SU-DHL-6 (cell line): ENCODE measurements at regions not wholly inside any gene's neighbourhood (a gene's known extent, or its start where the extent isn't known, plus 50 kb on each side); places are given as distances from the start of the nearest gene placed in this dataset.

Experiments
- H2AFZ ChIP-seq: fragments of 200-600 bp; sonication (generic); 2 replicates; pipeline ENCODE4 v1.6.1; 2014; ENCODE audit warnings: low read depth, mild to moderate bottlenecking, moderate library complexity, mixed read lengths, antibody characterized with exemption, low read length; ENCODE audit not compliant: severe bottlenecking
- H3F3A ChIP-seq: fragments of 200-600 bp; shearing (Covaris generic); 2 replicates; pipeline ENCODE4 v1.6.0; 2016; ENCODE audit warnings: antibody characterized with exemption, mild to moderate bottlenecking; ENCODE audit not compliant: insufficient read depth
- H3K27ac ChIP-seq: fragments of 200-600 bp; sonication (generic); 2 replicates; pipeline ENCODE4 v1.5.1; 2016; ENCODE audit warnings: low read depth, mild to moderate bottlenecking, low read length, moderate library complexity, mixed read lengths
- H3K27me3 ChIP-seq: fragments of 200-600 bp; sonication (generic), shearing (Covaris generic); 2 replicates; pipeline ENCODE4 v1.6.0; 2014; ENCODE audit warnings: mild to moderate bottlenecking, low read length
- H3K36me3 ChIP-seq: fragments of 200-600 bp; sonication (generic); 2 replicates; pipeline ENCODE4 v1.6.1; 2014; ENCODE audit warnings: mild to moderate bottlenecking, low read length, mixed read lengths
- H3K4me2 ChIP-seq: fragments of 300-600, 200-600 bp; shearing (Covaris generic), sonication (generic); 2 replicates; pipeline ENCODE4 v1.6.0; 2014; ENCODE audit warnings: low read length, low read depth, mild to moderate bottlenecking; ENCODE audit not compliant: poor library complexity, severe bottlenecking
- H3K4me3 ChIP-seq: fragments of 200-600 bp; sonication (generic); 2 replicates; pipeline ENCODE4 v1.5.1; 2014; ENCODE audit warnings: antibody characterized with exemption, low read length, mild to moderate bottlenecking, mixed read lengths; ENCODE audit not compliant: insufficient read depth, poor library complexity, severe bottlenecking
- H3K79me2 ChIP-seq: fragments of 200-600 bp; sonication (generic); 2 replicates; pipeline ENCODE4 v1.6.1; 2014; ENCODE audit warnings: mild to moderate bottlenecking, low read length, moderate library complexity; ENCODE audit not compliant: insufficient read depth
- H3K9ac ChIP-seq: fragments of 200-600 bp; sonication (generic); 2 replicates; pipeline ENCODE4 v1.7.0; 2014; ENCODE audit warnings: mild to moderate bottlenecking, low read length
- H3K9me2 ChIP-seq: fragments of 200-600 bp; sonication (generic); replicated peaks from 2 replicates; pipeline ENCODE4 v1.6.1; 2014; ENCODE audit warnings: low read length; ENCODE audit not compliant: insufficient read depth
- H3K9me3 ChIP-seq: fragments of 200-600 bp; sonication (generic); 2 replicates; pipeline ENCODE4 v1.6.1; 2014; ENCODE audit warnings: low read length, mixed read lengths; ENCODE audit not compliant: insufficient read depth
- H4K20me1 ChIP-seq: fragments of 200-600 bp; sonication (generic); 2 replicates; pipeline ENCODE4 v1.6.1; 2014; ENCODE audit warnings: low read depth, mild to moderate bottlenecking, antibody characterized with exemption, low read length, moderate library complexity, mixed read lengths
- EZH2phosphoT487 ChIP-seq: fragments of 200-600 bp; sonication (generic), shearing (Covaris generic); conservative IDR thresholded peaks from 2 replicates; pipeline ENCODE4 v1.6.1; 2018; ENCODE audit warnings: mild to moderate bottlenecking, antibody characterized with exemption, low read length, moderate library complexity, mixed read lengths
- TF ChIP-seq, protein P1 (sequence below): fragments of 200-600 bp; sonication (generic); IDR thresholded peaks from one replicate; pipeline ENCODE4 v1.5.1; 2017; ENCODE audit warnings: antibody characterized with exemption, mild to moderate bottlenecking, low read length, moderate library complexity; ENCODE audit not compliant: insufficient read depth, poor library complexity, severe bottlenecking

DNA sequence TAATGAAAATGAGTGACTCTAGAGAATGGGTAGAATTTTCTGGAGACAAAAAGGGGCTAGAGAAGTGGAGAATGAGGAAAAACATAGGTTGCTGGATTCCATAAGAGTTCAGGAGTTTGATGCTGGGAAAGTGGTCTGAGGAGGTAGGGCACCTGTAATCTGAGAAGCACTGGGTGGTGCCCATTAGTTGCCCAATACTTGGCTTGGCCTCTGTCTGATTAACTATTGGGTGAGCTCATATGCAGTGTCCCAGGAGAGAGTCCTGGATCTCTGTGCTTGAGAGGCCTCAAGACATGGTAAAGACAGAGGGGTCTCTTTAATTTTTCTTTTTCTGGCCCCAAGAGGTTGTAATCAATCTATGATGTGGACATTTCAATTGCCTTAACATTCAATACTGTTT is 390.1 kb downstream of the TDRD3 start:
- Histone ChIP-seq H3K79me2 (no peaks in the 10 kb centered on the region), H3K27ac (no peak overlapping the region), H3K9ac (no peak overlapping the region), H3F3A (no peaks in the 10 kb centered on the region), H2AFZ (no peak overlapping the region), H3K4me2 (no peak overlapping the region), H3K9me2 (no peaks in the 10 kb centered on the region), H4K20me1 (no peaks in the 10 kb centered on the region), H3K4me3 (no peak overlapping the region), H3K27me3 (no peaks in the 10 kb centered on the region), H3K36me3 (no peaks in the 10 kb centered on the region), H3K9me3 (no peaks in the 10 kb centered on the region)
- TF ChIP-seq, protein P1, sequence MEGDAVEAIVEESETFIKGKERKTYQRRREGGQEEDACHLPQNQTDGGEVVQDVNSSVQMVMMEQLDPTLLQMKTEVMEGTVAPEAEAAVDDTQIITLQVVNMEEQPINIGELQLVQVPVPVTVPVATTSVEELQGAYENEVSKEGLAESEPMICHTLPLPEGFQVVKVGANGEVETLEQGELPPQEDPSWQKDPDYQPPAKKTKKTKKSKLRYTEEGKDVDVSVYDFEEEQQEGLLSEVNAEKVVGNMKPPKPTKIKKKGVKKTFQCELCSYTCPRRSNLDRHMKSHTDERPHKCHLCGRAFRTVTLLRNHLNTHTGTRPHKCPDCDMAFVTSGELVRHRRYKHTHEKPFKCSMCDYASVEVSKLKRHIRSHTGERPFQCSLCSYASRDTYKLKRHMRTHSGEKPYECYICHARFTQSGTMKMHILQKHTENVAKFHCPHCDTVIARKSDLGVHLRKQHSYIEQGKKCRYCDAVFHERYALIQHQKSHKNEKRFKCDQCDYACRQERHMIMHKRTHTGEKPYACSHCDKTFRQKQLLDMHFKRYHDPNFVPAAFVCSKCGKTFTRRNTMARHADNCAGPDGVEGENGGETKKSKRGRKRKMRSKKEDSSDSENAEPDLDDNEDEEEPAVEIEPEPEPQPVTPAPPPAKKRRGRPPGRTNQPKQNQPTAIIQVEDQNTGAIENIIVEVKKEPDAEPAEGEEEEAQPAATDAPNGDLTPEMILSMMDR: no peak
- TF ChIP-seq EZH2phosphoT487: no peak

DNA sequence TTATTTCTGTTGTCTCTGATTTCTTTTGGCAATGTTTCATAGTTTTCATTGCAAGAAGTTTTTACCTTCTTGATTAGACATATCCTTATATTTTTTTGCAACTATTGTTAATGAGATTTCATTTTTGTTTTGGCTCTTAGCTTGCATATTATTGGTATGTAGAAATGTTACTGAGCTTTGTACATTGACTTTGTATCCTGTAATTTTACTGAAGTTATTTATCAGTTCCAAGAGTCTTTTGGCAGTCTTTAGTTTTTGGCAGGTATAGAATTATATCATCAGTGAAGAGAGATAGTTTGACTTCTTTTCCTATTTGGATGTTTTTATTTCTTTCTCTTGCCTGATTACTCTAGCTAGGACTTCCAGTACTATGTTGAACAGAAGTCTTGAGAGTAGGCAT is 375.7 kb downstream of the TDRD3 start:
- no peaks in the 10 kb centered on the region for H3K79me2 ChIP-seq
- H3K9me2 ChIP-seq: no peaks in the 10 kb centered on the region
- TF ChIP-seq, protein P1: no peak
- no peak for TF ChIP-seq EZH2phosphoT487
- no peaks in the 10 kb centered on the region for H4K20me1 ChIP-seq
- H3K27ac ChIP-seq: no peak overlapping the region
- no peak overlapping the region for H3K9ac ChIP-seq
- H3K4me3 ChIP-seq: no peak overlapping the region
- no peaks in the 10 kb centered on the region for H3K9me3 ChIP-seq
- no peak overlapping the region for H2AFZ ChIP-seq
- no peaks in the 10 kb centered on the region for H3K27me3 ChIP-seq
- H3F3A ChIP-seq: no peaks in the 10 kb centered on the region
- no peak overlapping the region for H3K4me2 ChIP-seq
- no peaks in the 10 kb centered on the region for H3K36me3 ChIP-seq

DNA sequence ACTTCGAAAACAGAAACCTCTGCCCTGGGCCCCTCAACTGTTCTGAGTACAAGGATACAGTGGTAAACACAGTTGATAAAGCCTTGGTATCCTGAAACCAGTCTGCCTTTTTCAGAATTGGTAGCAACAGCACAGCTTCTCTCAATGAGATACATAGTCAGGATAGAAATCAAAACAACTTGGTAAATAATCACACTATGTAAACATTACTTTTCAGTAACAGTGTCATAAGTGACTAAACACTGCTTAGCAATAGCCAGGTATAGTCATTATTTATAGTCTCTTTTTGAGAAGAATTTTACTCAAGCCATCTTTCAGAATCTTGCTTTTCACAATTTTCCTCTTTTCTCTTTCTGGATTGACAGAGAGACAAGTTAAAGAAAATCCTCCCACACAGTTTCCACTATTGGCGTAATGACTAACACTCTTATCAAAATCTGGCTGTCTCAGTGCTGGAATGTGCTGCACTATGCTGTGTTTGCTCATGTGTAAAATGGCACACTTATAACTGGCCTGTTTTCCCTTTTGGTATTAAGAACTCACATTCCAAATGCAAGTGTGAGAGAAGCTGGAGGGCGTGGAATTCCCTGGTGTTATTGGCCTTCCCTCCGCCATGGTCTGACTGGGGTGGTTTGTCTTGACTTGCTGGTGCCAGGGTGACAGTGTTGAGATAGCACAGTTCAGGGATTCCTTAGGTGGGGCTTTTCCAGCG is 368.8 kb downstream of the TDRD3 start:
- Histone ChIP-seq H3K4me2 (no peak overlapping the region), H3K27me3 (no peaks in the 10 kb centered on the region), H3K4me3 (no peak overlapping the region), H3K79me2 (no peaks in the 10 kb centered on the region), H2AFZ (no peak overlapping the region), H3K9ac (no peak overlapping the region), H3K36me3 (no peaks in the 10 kb centered on the region), H3F3A (no peaks in the 10 kb centered on the region), H3K9me3 (no peaks in the 10 kb centered on the region), H4K20me1 (no peaks in the 10 kb centered on the region), H3K9me2 (no peaks in the 10 kb centered on the region), H3K27ac (no peak overlapping the region)
- TF ChIP-seq EZH2phosphoT487: no peak

DNA sequence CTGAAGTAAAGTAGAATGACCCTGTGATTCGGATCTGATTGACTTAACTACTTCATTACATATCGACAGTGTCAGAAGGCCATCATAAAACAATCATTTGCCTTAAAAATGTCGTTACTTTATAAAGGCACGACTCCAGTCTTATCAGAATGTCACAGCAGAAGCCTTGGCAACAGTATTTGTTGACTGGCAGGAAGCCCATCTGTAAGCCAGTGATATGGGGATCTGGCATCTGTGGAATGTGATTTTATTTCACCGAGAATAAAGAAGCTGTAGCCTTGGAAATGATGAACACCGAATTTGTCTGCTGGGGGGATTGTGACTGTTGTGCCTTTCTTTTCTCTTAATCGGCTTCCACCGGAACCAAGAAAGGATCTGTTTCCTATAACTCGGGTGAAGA is 362.5 kb downstream of the TDRD3 start:
- H2AFZ ChIP-seq: no peak overlapping the region
- no peaks in the 10 kb centered on the region for H3K79me2 ChIP-seq
- no peak overlapping the region for H3K9ac ChIP-seq
- H3K9me3 ChIP-seq: no peaks in the 10 kb centered on the region
- TF ChIP-seq, protein P1: no peak
- TF ChIP-seq EZH2phosphoT487: no peak
- H3K4me3 ChIP-seq: no peak overlapping the region
- no peak overlapping the region for H3K27ac ChIP-seq
- H3K4me2 ChIP-seq: no peak overlapping the region
- no peaks in the 10 kb centered on the region for H4K20me1 ChIP-seq
- H3F3A ChIP-seq: no peaks in the 10 kb centered on the region
- H3K27me3 ChIP-seq: no peaks in the 10 kb centered on the region
- no peaks in the 10 kb centered on the region for H3K36me3 ChIP-seq
- no peaks in the 10 kb centered on the region for H3K9me2 ChIP-seq
